AG10803 (cell line): ENCODE measurements at regions not wholly inside any gene's neighbourhood (a gene's known extent, or its start where the extent isn't known, plus 50 kb on each side); places are given as distances from the start of the nearest gene placed in this dataset.

Source experiments
- DNase-seq: peaks from one replicate; pipeline ENCODE4 v3.0.0; 2010; ENCODE audit warnings: low read depth
- H3K4me3 ChIP-seq: 2 replicates; pipeline ENCODE4 v1.5.1; 2011; ENCODE audit warnings: mild to moderate bottlenecking, low read length, control low read depth
- TF ChIP-seq, protein P1 (sequence below): conservative IDR thresholded peaks from 2 replicates; pipeline ENCODE4 v1.5.1; 2011; ENCODE audit warnings: mild to moderate bottlenecking, low read length, control low read depth, inconsistent platforms

DNA sequence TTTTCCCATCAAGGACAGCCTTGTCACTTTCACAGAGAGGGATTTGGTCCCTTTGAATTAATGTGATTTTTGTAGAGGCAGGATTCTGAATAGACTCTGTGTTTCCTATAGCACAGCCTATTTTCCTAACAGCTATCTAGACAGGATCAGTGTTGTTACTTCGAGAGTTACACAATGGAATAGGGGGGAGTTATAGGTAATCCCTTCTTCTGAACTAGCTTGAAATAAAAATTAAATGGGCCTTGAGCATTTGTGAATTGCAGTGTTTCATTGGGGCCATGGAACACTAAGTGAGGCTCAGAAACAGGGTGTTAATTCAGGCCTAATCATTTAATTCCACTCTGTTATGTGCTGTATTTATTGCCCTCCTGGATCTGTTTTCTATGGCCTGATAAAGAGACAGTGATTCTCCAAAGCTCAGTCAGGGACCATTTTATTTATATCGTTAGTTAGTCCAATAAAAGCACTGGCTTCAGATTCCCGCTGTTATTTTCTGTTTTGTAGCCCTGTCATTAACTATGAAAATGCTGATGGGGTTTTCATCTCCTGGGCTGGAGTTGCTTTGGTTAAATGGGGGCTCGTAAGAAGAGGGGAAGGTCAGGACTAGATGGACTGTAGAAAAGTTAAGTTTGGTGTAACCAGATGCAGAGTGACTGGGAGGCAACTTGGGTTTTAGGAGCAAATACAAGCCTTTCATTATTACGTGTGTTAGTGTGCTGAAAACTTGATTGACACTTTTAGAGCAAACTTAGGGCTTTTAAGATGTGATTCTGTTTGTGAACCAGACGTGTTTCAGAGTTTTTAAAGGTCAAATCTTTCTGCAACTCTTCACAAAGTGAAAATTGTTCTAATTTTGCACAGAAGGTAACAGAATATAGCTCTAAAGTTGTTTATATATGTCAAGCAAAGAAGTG is 461.0 kb upstream of the HNRNPA3 start:
- no peak overlapping the region for H3K4me3 ChIP-seq
- TF ChIP-seq, protein P1, sequence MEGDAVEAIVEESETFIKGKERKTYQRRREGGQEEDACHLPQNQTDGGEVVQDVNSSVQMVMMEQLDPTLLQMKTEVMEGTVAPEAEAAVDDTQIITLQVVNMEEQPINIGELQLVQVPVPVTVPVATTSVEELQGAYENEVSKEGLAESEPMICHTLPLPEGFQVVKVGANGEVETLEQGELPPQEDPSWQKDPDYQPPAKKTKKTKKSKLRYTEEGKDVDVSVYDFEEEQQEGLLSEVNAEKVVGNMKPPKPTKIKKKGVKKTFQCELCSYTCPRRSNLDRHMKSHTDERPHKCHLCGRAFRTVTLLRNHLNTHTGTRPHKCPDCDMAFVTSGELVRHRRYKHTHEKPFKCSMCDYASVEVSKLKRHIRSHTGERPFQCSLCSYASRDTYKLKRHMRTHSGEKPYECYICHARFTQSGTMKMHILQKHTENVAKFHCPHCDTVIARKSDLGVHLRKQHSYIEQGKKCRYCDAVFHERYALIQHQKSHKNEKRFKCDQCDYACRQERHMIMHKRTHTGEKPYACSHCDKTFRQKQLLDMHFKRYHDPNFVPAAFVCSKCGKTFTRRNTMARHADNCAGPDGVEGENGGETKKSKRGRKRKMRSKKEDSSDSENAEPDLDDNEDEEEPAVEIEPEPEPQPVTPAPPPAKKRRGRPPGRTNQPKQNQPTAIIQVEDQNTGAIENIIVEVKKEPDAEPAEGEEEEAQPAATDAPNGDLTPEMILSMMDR: no peak
- DNase-seq: no peak

DNA sequence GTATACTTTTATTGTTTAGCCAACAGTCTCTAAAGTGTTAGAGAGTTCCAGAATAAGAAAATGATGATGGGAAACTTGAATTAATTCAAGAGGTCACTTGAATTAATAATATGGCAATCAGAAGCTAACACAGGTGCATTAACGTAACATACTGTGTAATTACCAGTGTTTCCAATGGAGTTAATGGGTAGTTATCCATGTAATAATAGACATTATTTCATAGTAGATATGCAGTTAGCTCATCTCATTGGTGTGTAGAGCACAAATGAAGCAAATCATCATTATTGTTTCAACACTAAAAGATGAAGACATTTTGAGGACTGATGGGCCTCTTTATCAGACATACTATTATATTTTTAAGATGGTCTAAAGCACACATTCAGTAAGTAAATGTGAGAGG is 460.3 kb upstream of the HNRNPA3 start:
- TF ChIP-seq, protein P1: no peak
- no peak for DNase-seq
- H3K4me3 ChIP-seq: no peak overlapping the region

DNA sequence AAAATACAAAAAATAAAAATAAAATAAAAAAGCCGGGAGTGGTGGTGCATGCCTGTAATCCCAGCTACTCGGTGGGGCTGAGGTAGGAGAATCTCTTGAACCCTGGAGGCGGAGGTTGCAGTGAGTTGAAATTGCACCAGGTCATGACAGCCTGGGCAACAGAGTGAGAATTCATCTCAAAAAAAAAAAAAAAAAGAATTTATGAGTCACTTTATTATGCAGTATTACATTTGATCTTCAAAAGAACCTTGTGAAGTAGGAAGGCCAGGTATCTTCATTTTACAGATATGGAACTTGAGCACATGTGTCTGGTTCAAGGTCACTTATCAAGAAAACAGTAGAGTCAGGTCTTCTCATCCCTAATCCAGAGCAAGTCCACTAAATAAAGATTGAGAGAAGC is 459.4 kb upstream of the HNRNPA3 start:
- no peak overlapping the region for H3K4me3 ChIP-seq
- TF ChIP-seq, protein P1: no peak
- DNase-seq: no peak

DNA sequence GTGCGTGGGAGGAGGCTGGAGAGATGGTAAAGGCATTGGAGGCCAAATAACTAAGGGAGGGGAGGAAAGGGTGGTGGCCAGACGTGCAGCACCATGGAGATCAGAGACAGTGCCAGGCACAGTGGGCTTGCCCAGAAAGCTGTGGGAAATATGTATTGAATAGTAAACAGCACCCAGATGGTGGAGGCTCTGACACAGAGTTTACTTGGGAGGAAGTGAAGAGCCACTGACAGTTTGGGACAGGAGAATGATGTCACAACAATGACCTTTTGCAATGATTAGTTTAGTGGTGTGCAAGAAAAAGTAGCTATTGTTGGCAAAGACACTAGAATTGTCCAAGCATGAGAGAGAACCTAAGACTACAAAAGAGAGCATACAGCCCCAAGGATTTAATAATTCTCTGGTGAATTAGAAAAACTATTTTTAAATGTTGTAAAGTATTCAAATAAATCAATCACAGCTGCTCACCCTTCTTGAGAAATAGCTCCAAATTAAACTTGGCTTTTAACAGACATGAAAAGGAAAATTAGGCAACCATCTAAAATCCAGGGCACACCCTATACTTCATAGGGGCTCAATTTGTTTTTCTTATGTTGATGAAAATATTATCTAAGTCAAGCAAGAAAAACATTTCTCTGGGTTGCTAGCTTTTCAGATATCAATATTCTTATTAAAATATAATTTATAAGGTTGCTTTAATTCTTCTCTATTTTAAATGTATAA is 458.7 kb upstream of the HNRNPA3 start:
- DNase-seq: peak; percentile 72
- TF ChIP-seq, protein P1: no peak
- no peak overlapping the region for H3K4me3 ChIP-seq

DNA sequence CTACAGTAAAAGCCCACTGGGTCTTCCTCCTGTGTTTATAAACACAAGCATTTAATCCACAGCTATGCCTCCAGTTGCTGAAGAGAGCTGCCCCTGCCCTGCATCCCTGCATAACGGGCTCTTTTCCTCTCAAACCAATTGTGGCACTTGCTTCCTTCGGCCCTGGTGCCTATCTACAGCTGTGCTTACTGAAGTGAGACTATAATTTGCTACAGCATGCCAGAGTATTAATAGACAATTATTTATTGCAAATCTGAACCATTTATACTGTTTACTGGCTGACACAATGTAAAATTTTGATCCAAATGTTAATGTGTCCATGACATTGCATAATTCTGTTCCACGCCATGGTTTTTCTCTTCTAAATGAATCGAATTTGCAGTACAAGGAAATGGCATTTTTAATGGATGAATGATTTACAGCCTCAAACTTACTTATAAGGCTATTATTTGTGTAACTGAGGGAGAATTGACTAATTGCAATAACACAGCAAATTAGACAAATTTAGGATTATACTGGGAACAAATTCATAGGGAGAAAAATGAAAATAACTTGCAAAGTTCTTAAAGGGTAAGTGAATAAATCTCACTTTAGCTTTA is 457.0 kb upstream of the HNRNPA3 start:
- no peak for DNase-seq
- H3K4me3 ChIP-seq: no peak overlapping the region
- TF ChIP-seq, protein P1: no peak

DNA sequence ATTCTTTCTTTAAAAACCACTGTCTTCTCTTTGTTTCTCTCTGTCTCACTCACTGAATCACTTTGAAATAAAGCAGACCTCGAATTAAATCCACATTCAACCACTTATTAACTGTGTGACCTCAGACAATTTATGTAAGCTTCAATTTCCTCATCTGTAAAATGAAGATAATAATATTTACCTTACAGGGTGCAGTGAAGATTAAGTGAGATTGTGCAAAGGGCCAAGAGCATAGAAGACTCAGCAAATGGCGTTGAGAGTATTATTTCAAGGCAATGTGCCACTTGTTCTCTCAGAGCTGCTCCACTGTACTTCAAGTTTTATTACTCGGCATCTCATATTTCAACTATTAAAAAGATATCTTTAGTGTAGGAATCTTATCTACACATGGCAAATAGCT is 454.2 kb upstream of the HNRNPA3 start:
- H3K4me3 ChIP-seq: no peak overlapping the region
- no peak for DNase-seq
- TF ChIP-seq, protein P1: no peak
